AG09309 (cell line): ENCODE measurements at regions not wholly inside any gene's neighbourhood (a gene's known extent, or its start where the extent isn't known, plus 50 kb on each side); places are given as distances from the start of the nearest gene placed in this dataset.

Source experiments
- DNase-seq: peaks from one replicate; pipeline ENCODE4 v3.0.0-alpha.2; 2010; ENCODE audit warnings: low read depth
- H3K4me3 ChIP-seq: 2 replicates; pipeline ENCODE4 v1.5.1; 2011; ENCODE audit warnings: mild to moderate bottlenecking, low read depth, low read length, moderate library complexity; ENCODE audit not compliant: control insufficient read depth
- TF ChIP-seq, protein P1 (sequence below): IDR thresholded peaks from 2 replicates; pipeline ENCODE4 v1.5.1; 2011; ENCODE audit warnings: mild to moderate bottlenecking, low read depth, low read length, inconsistent platforms; ENCODE audit not compliant: insufficient read depth, control insufficient read depth; ENCODE audit errors: missing control alignments

DNA sequence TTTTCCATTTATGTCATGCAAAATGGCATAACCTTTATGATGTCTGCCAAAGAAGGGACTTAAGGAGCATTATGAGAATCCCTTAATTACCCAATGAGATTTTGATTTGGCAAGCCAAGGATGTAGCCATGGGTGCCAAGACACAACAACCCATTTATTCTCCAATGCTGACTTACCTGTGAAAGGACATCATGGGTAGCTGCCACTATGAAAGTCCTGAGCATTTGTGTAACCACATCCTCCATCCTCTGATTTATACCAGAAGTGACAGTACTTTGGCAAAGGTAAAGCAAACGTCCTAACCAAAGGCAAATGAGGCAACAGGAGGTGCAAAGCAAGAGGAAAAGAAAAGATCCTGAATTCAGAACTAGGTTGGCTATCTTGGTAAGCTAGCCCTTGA is 87.3 kb upstream of the EMCN start:
- TF ChIP-seq, protein P1, sequence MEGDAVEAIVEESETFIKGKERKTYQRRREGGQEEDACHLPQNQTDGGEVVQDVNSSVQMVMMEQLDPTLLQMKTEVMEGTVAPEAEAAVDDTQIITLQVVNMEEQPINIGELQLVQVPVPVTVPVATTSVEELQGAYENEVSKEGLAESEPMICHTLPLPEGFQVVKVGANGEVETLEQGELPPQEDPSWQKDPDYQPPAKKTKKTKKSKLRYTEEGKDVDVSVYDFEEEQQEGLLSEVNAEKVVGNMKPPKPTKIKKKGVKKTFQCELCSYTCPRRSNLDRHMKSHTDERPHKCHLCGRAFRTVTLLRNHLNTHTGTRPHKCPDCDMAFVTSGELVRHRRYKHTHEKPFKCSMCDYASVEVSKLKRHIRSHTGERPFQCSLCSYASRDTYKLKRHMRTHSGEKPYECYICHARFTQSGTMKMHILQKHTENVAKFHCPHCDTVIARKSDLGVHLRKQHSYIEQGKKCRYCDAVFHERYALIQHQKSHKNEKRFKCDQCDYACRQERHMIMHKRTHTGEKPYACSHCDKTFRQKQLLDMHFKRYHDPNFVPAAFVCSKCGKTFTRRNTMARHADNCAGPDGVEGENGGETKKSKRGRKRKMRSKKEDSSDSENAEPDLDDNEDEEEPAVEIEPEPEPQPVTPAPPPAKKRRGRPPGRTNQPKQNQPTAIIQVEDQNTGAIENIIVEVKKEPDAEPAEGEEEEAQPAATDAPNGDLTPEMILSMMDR, result no peak
- DNase-seq, result no peak
- no peak overlapping the region for H3K4me3 ChIP-seq

- no peak overlapping the region for H3K4me3 ChIP-seq
- TF ChIP-seq, protein P1, result no peak
- no peak for DNase-seq
Observed at GRCh38 chr4:100593935-100594334, 76.1 kb upstream of the EMCN start.

GRCh38 chr4:100591161-100591876 is 73.5 kb upstream of the EMCN start:
- no peak overlapping the region for H3K4me3 ChIP-seq
- TF ChIP-seq, protein P1, result no peak
- no peak for DNase-seq

GRCh38 chr4:100590325-100590724 is 72.5 kb upstream of the EMCN start:
- TF ChIP-seq, protein P1, result no peak
- H3K4me3 ChIP-seq, result no peak overlapping the region
- no peak for DNase-seq

GRCh38 chr4:100588076-100588475 is 70.3 kb upstream of the EMCN start:
- DNase-seq, result no peak
- TF ChIP-seq, protein P1, result no peak
- no peak overlapping the region for H3K4me3 ChIP-seq

DNA sequence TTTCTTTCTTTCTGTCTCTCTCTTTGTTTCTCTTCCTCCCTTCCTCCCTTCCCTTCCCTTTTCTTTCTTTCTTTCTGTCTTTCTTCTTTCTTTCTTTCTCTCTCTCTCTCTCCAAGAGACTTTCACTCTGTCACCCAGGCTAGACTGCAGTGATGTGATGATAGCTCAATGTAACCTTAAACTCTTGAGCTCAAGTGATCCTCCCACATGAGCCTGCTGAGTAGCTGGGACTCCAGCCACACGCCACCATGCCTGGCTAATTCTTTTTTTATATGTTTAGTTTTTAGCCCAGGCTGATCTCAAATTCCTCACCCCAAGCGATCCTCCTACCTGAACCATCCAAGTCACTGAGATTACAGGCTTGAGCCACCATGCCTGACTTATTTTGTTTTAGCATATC is 64.3 kb upstream of the EMCN start:
- DNase-seq, result no peak
- no peak overlapping the region for H3K4me3 ChIP-seq
- TF ChIP-seq, protein P1, result no peak
